B cell (primary cell): ENCODE measurements at regions not wholly inside any gene's neighbourhood (a gene's known extent, or its start where the extent isn't known, plus 50 kb on each side); places are given as distances from the start of the nearest gene placed in this dataset.

Source experiments
- CTCF ChIP-seq: fragments of 200-600 bp; IDR thresholded peaks from one replicate; pipeline ENCODE4 v1.8.0; 2022; ENCODE audit warnings: antibody characterized with exemption, mild to moderate bottlenecking
- EZH2 ChIP-seq: IDR thresholded peaks from 2 replicates; pipeline ENCODE4 v1.6.1; 2012; ENCODE audit warnings: borderline replicate concordance, low read depth, mild to moderate bottlenecking, moderate library complexity, low read length; ENCODE audit not compliant: insufficient read depth, poor library complexity, severe bottlenecking

- TF ChIP-seq CTCF (no peak), EZH2 (no peak)
Observed at GRCh38 chr12:115419145-115419646, 735.2 kb upstream of the TBX3 start.
